ENCODE measurements at regions not wholly inside any gene's neighbourhood (a gene's known extent, or its start where the extent isn't known, plus 50 kb on each side); places are given as distances from the start of the nearest gene placed in this dataset.

DNA sequence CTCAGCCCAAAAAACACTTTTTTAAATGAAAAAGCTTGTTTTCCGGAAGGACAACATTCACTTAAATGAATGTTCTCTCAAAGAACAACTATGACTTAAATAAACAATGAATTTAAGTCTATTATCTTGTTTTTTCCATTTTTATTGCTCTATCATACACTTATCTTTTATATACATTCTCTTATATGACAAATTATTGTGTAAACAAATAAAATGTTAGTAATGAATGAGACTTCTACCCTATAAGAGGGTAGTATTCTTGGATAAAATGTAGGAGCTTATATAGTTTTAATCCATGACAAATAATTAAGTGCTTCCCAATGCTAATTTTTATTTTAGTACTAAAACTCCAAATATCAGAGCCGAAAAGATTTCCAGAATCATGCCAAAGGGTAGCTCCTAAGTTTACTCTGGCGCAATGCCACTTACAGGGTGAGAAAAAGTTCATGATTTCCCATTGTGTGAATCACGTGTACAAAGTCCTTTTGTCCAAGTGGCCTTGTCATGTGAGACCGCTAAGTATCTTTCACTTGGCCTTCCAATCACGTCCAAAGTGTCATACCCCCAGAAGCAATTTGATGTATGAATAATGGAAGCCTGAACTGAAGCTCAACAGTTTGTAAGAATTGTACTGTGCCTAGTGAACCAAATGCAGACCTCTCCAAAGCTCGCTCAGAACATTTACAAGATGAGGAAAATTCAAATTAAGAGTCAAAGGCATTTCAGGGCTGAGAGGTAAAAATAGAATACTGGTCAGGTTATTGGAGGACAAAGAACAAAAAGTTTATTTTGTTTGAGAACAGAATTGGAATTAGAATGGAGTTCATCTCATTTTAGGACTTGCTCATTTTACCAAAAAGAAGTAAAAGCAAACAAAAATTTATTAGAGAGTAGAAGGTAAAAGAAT lies 56.6 kb upstream of the C1orf21 start (continued):
- TF ChIP-seq CHD1 (IDR thresholded peaks at IDR 0.05; ENCODE audit: low read depth, low read length) = no peak

DNA sequence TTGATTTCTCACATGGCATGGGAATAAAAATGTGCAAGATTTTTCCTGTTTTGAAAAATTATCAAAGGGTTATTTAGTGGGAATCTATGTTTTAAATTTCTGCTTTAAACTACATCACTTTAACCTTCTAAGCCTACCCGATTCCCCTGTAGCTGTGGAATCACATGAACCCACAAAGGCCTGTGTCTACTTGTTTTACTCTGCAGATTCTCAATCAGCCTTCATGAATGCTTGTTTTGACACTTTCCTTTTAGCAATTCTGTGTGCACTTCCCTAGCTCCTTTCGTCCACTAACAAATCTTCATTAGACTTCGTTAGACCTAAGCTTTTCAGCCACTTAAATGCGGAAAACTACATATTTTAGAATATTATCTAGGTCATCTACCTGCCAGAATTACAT lies 56.0 kb upstream of the C1orf21 start:
- H4K91ac ChIP-seq (ENCODE audit: insufficient read depth, low read depth, low read length) = no peak overlapping the region
- H3K27me3 ChIP-seq (ENCODE audit: control insufficient read depth, insufficient read depth, low read length) = peaks cover 9% of the 10 kb centered on the region; the same call in 1 of the 2 replicates
- BruUV-seq (replicated peaks) = no TSS peak
- no peak overlapping the region for H3K4ac ChIP-seq (ENCODE audit: low read depth, low read length)
- H2AFZ ChIP-seq (replicated peaks; ENCODE audit: low read length, poor library complexity) = no peak overlapping the region
- no peak overlapping the region for H2BK5ac ChIP-seq (ENCODE audit: low read depth, low read length, poor library complexity, severe bottlenecking)
- H3K18ac ChIP-seq (ENCODE audit: low read depth, low read length) = no peak overlapping the region
- H3K79me1 ChIP-seq (ENCODE audit: low read depth in 1 of 2, low read length in 2 of 2) = no peaks in the 10 kb centered on the region
- in situ Hi-C loops (cut with MboI; ENCODE audit: low sequenced_read_pairs) (no loop called here), intact Hi-C loops (cut with micrococcal nuclease) (no loop called here), dilution Hi-C loops (cut with HindIII; ENCODE audit: low sequenced_read_pairs, unreplicated experiment) (no loop called here)
- H4K20me1 ChIP-seq (ENCODE audit: insufficient read depth, low read length) = no peaks in the 10 kb centered on the region
- H2AK9ac ChIP-seq (replicated peaks; ENCODE audit: low read depth, low read length, poor library complexity) = no peak overlapping the region
- H4K8ac ChIP-seq (ENCODE audit: low read depth in 2 of 2, low read length in 2 of 2) = no peak overlapping the region
- POLR2A ChIA-PET (ENCODE audit: unreplicated experiment) = no interaction called here
- CTCF ChIA-PET = no interaction called here
- no peak overlapping the region for H4K5ac ChIP-seq (ENCODE audit: low read depth, low read length)
- H3K9me3 ChIP-seq (ENCODE audit: control insufficient read depth, insufficient read depth, low read length) = peaks cover 4% of the 10 kb centered on the region; the same call in 1 of the 2 replicates
- no peak overlapping the region for H2BK15ac ChIP-seq (ENCODE audit: low read depth, low read length)
- no peak overlapping the region for H3K4me3 ChIP-seq (ENCODE audit: insufficient read depth, low read depth, low read length)
- H3K9ac ChIP-seq (ENCODE audit: low read depth, low read length) = no peak overlapping the region
- no peak for DNase-seq
- H3K27ac ChIP-seq (ENCODE audit: insufficient read depth, low read length) = no peak overlapping the region
- no peaks in the 10 kb centered on the region for H3K4me1 ChIP-seq (ENCODE audit: control insufficient read depth, insufficient read depth, low read length)
- no peak overlapping the region for H2BK120ac ChIP-seq (ENCODE audit: low read depth, low read length)
- no peak overlapping the region for H3K14ac ChIP-seq (replicated peaks; ENCODE audit: low read depth, low read length)
- H3K23ac ChIP-seq (ENCODE audit: low read depth, low read length) = no peak overlapping the region
- H3K9me1 ChIP-seq (ENCODE audit: insufficient read depth, low read length) = no peaks in the 10 kb centered on the region
- H3K36me3 ChIP-seq (ENCODE audit: control insufficient read depth, insufficient read depth, low read length) = no peaks in the 10 kb centered on the region
- no peak overlapping the region for H2AK5ac ChIP-seq (ENCODE audit: low read depth, low read length)
- WGBS, 2 experiments (ENCODE audit: extremely low coverage in 2 of 2, insufficient read length in 1 of 2) = 89% methylated on average over 1 of the region's 4 CpGs; no CpG with 5 or more reads in 1 of the 2 experiments
- no peak overlapping the region for H3K4me2 ChIP-seq (ENCODE audit: low read depth, low read length)
- H3K56ac ChIP-seq (ENCODE audit: extremely low read depth, insufficient read depth, low read length) = no peak overlapping the region
- H2BK20ac ChIP-seq (ENCODE audit: low read depth, low read length) = no peak overlapping the region
- ATAC-seq (ENCODE audit: low read depth) = no peak
- TF ChIP-seq, protein P1, sequence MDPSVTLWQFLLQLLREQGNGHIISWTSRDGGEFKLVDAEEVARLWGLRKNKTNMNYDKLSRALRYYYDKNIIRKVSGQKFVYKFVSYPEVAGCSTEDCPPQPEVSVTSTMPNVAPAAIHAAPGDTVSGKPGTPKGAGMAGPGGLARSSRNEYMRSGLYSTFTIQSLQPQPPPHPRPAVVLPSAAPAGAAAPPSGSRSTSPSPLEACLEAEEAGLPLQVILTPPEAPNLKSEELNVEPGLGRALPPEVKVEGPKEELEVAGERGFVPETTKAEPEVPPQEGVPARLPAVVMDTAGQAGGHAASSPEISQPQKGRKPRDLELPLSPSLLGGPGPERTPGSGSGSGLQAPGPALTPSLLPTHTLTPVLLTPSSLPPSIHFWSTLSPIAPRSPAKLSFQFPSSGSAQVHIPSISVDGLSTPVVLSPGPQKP (IDR thresholded peaks at IDR 0.05; ENCODE audit: borderline replicate concordance, low read depth, low read length) = no peak
- TF ChIP-seq, protein P2, sequence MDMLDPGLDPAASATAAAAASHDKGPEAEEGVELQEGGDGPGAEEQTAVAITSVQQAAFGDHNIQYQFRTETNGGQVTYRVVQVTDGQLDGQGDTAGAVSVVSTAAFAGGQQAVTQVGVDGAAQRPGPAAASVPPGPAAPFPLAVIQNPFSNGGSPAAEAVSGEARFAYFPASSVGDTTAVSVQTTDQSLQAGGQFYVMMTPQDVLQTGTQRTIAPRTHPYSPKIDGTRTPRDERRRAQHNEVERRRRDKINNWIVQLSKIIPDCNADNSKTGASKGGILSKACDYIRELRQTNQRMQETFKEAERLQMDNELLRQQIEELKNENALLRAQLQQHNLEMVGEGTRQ (IDR thresholded peaks at IDR 0.05; ENCODE audit: low read depth, low read length) = no peak
- TF ChIP-seq NFE2L2 (IDR thresholded peaks at IDR 0.05; ENCODE audit: low read depth, low read length) (no peak), RFX5 (IDR thresholded peaks at IDR 0.05; ENCODE audit: low read depth, low read length) (no peak), CEBPB (IDR thresholded peaks at IDR 0.05; ENCODE audit: low read depth, low read length) (no peak), RCOR1 (IDR thresholded peaks at IDR 0.05; ENCODE audit: insufficient replicate concordance, low read length) (no peak), RAD21 (IDR thresholded peaks at IDR 0.05; ENCODE audit: low read length) (no peak), MAFK (IDR thresholded peaks at IDR 0.05; ENCODE audit: low read depth, low read length) (no peak), MXI1 (IDR thresholded peaks at IDR 0.05; ENCODE audit: borderline replicate concordance, low read depth, low read length) (no peak), SMC3 (IDR thresholded peaks at IDR 0.05; ENCODE audit: low read depth, low read length) (no peak), BHLHE40 (IDR thresholded peaks at IDR 0.05; ENCODE audit: low read depth, low read length) (no peak)
- TF ChIP-seq, protein P3, sequence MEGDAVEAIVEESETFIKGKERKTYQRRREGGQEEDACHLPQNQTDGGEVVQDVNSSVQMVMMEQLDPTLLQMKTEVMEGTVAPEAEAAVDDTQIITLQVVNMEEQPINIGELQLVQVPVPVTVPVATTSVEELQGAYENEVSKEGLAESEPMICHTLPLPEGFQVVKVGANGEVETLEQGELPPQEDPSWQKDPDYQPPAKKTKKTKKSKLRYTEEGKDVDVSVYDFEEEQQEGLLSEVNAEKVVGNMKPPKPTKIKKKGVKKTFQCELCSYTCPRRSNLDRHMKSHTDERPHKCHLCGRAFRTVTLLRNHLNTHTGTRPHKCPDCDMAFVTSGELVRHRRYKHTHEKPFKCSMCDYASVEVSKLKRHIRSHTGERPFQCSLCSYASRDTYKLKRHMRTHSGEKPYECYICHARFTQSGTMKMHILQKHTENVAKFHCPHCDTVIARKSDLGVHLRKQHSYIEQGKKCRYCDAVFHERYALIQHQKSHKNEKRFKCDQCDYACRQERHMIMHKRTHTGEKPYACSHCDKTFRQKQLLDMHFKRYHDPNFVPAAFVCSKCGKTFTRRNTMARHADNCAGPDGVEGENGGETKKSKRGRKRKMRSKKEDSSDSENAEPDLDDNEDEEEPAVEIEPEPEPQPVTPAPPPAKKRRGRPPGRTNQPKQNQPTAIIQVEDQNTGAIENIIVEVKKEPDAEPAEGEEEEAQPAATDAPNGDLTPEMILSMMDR (conservative IDR thresholded peaks at IDR 0.05; ENCODE audit: low read depth, low read length) = no peak
